AG04450 (cell line): ENCODE measurements at regions not wholly inside any gene's neighbourhood (a gene's known extent, or its start where the extent isn't known, plus 50 kb on each side); places are given as distances from the start of the nearest gene placed in this dataset. TPM values are rescaled to one million over a fixed set of nuclear protein-coding genes. Genes with fewer than 3 reads are reported as not detected.

Experiments used
- CTCF ChIA-PET: fragments of 300-600, 350-600 bp; formaldehyde crosslinking; extraction: SDS; loops from one replicate; lab custom pipeline; 2022; ENCODE audit warnings: antibody characterized with exemption, inconsistent platforms; lab: Charles Lee
- POLR2A ChIA-PET: fragments of 350-600 bp; formaldehyde crosslinking; extraction: SDS; loops from one replicate; lab custom pipeline; 2021; ENCODE audit warnings: antibody characterized with exemption, inconsistent platforms; lab: Yijun Ruan, JAX
- DNase-seq: peaks from one replicate; pipeline ENCODE4 v3.0.0-alpha.2; 2011; ENCODE audit warnings: low read depth, low spot score
- H3K27ac ChIP-seq: one replicate; pipeline ENCODE4 v1.5.1; 2012; ENCODE audit warnings: low read depth, low read length, control low read depth
- H3K27me3 ChIP-seq: one replicate; pipeline ENCODE4 v1.6.0; 2012; ENCODE audit warnings: low read length; ENCODE audit not compliant: control insufficient read depth, insufficient read depth
- H3K4me3 ChIP-seq: 2 replicates; pipeline ENCODE4 v1.5.1; 2011; ENCODE audit warnings: mild to moderate bottlenecking, low read depth, low read length, control low read depth
- H3K9me3 ChIP-seq: 2 replicates; pipeline ENCODE4 v1.5.1; 2012; ENCODE audit warnings: low read length; ENCODE audit not compliant: control insufficient read depth, insufficient read depth
- small RNA-seq: library from RNA; depleted of rRNA; stranded (forward); fragments of <200 nt; gene quantifications from one replicate; pipeline ENCODE3, GENCODE V24; 2012; ENCODE audit warnings: low read depth; ENCODE audit not compliant: insufficient read length
- TF ChIP-seq, protein P1 (sequence below): IDR thresholded peaks from 2 replicates; pipeline ENCODE4 v1.5.1; 2011; ENCODE audit warnings: low read depth, low read length, control low read depth, inconsistent platforms

DNA sequence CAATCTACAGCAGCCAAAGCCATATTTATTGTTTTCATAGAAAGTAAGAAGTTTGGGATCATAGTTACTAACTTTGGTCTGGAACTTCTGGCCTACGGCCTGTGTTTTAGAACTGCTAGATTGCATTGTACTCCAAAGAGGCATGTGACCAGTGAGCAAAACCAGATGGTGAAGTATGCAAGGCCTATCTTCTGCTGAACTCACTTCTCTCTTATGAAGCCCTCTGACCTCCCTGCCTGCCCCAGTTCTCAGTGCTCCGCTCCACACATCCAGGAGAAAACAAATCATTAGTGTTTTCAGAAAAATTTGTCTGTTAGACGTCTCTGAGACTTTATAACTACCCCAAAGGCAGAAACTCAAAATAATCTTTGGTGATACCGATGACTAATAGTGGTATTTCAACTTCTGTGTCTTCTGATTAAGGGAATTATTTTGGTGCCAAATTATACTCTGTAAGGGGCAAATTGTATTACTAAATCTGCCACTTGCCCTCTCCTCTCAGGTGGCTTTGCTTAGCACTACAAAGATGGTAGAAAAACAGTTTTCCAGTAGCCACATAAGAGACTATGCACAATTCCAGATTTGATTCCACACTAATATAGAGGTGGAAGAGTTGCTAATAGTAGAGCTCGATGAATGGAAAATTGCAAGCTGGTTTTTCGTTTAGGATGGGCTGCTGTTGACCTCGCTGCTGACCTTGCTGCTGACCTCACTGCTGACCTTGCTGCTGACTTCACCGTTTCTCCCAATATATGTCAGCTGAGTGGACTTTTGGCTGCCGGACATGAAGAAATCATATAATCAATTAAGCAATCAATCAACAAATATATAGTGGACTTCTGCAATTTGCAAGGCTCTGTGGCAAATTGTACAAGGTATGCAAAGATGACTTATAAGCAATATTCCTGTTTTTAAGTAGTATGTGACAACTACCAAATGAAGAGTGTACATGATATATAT lies 147.5 kb downstream of the KITLG start:
- H3K27me3 ChIP-seq = no peaks in the 10 kb centered on the region
- no peak overlapping the region for H3K27ac ChIP-seq
- ChIA-PET CTCF (no interaction called here), POLR2A (no interaction called here)
- no peak for DNase-seq
- TF ChIP-seq, protein P1, sequence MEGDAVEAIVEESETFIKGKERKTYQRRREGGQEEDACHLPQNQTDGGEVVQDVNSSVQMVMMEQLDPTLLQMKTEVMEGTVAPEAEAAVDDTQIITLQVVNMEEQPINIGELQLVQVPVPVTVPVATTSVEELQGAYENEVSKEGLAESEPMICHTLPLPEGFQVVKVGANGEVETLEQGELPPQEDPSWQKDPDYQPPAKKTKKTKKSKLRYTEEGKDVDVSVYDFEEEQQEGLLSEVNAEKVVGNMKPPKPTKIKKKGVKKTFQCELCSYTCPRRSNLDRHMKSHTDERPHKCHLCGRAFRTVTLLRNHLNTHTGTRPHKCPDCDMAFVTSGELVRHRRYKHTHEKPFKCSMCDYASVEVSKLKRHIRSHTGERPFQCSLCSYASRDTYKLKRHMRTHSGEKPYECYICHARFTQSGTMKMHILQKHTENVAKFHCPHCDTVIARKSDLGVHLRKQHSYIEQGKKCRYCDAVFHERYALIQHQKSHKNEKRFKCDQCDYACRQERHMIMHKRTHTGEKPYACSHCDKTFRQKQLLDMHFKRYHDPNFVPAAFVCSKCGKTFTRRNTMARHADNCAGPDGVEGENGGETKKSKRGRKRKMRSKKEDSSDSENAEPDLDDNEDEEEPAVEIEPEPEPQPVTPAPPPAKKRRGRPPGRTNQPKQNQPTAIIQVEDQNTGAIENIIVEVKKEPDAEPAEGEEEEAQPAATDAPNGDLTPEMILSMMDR = no peak
- no peak overlapping the region for H3K4me3 ChIP-seq
- peaks cover 3% of the 10 kb centered on the region; the same call in 1 of the 2 replicates for H3K9me3 ChIP-seq

DNA sequence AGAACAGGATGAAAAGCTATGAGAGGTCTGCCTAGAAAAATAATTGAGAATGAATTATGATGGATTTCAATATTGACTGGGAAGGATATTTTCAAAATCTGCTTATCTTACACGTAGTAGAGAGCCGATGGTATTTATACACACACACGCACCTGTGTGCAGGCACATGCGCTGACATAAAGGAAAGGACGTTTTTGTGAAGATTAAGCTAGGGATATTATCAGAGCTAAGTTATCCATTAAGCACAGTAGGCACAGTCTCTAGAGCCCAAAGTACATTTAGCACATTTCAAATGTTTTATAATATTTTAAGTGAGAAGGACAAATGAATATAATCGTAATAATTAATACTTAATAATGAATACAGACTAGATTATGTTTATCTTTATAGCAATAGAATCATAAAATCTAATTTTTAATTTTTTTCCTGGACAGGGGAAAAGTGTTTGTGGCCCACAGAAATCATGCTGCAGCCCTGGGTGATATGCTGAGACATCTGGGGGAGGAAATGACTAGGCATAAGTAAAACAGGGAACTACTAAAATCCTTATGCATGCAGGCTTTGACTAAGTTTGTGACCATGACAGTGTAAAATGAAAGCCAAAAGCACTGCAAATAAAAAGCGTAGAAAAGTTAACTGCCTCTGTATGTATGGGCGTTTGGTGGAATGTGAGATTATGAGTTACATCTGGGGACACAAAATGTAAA lies 146.1 kb downstream of the KITLG start:
- H3K4me3 ChIP-seq = no peak overlapping the region
- H3K9me3 ChIP-seq = no peaks in the 10 kb centered on the region; the same call in 1 of the 2 replicates
- ChIA-PET POLR2A (no interaction called here), CTCF (no interaction called here)
- DNase-seq = no peak
- TF ChIP-seq, protein P1 = no peak
- no peaks in the 10 kb centered on the region for H3K27me3 ChIP-seq
- H3K27ac ChIP-seq = no peak overlapping the region

DNA sequence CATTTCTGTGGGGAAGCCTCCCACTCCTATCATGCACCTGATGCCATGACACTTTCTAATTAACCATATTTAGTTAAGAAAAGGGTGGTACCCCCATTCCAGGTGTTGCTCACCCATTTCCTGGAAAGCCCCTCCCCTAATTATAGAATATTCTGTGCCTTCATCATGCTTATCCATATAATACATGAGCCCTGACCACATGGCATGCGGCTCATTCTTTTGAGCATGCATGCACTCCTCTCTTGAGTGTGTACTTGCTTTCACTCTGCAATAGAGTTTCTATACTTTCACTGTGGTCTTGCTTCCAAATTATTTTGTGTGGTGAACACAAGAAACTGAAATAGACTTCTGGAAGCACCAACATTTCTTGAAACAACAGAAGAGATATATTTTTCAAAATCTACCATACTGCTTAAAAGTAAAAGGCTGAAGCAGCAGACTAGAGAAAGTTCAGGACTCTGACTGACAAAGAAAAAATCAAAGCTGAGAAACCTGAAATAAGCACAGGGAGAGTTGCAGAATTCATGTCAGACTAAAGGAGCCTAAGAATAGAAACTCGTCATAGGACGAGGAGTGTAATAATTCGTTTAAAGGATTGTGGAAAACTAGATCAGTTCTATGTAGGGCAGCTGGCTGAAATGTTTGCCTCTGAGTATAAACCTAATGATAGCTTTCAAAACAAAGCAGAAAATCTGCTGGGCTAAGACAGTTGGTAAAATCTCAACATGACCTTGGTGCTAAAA lies 144.8 kb downstream of the KITLG start:
- Histone ChIP-seq H3K9me3 (no peaks in the 10 kb centered on the region; the same call in 1 of the 2 replicates), H3K27me3 (no peaks in the 10 kb centered on the region), H3K4me3 (no peak overlapping the region), H3K27ac (peak overlapping the region; percentile 35)
- DNase-seq = no peak
- TF ChIP-seq, protein P1 = no peak
- POLR2A ChIA-PET = no interaction called here
- CTCF ChIA-PET = no interaction called here

DNA sequence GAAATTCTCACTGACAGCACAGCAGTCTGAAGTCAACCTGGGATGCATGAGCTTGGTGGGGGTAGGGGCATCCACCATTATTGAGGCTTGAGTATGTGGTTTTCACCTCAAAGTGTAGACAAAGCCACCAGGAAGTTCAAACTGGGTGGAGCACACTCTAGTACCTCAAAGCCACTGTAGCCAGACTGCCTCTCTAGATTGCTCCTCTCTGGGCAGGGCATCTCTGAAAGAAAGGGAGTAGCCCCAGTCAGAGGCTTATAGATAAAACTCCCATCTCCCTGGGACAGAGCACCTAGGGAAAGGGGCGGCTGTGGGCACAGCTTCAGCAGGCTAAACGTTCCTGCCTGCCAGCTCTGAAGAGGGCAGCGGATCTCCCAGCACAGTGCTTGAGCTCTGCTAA lies 143.0 kb downstream of the KITLG start:
- TF ChIP-seq, protein P1 = no peak
- no peaks in the 10 kb centered on the region; the same call in 1 of the 2 replicates for H3K9me3 ChIP-seq
- H3K27me3 ChIP-seq = no peaks in the 10 kb centered on the region
- POLR2A ChIA-PET = no interaction called here
- no peak for DNase-seq
- no peak overlapping the region for H3K4me3 ChIP-seq
- CTCF ChIA-PET = no interaction called here
- H3K27ac ChIP-seq = no peak overlapping the region

Small RNAs in the stretch of these regions (small RNA-seq; reads per million reads assigned to genes)
- not detected for gene RF00019
